ENCODE measurements at regions not wholly inside any gene's neighbourhood (a gene's known extent, or its start where the extent isn't known, plus 50 kb on each side); places are given as distances from the start of the nearest gene placed in this dataset.
"Not testable (repeated sequence)": the region's sequence is repeated elsewhere in the genome, so short reads cannot be mapped to it uniquely, and the experiment has no call there.

- peak; percentile 8 for DNase-seq (ENCODE audit: low read depth)
- TF ChIP-seq CTCF (IDR thresholded peaks at IDR 0.05; ENCODE audit: insufficient read depth, low read length), result no peak
- H3K4me3 ChIP-seq (ENCODE audit: low read depth, low read length), result no peak overlapping the region
Observed at GRCh38 chr16:65254144-65254543, 132.3 kb upstream of the CDH11 start.

GRCh38 chr16:65249768-65250167 is 127.9 kb upstream of the CDH11 start:
- no peak for TF ChIP-seq CTCF (IDR thresholded peaks at IDR 0.05; ENCODE audit: insufficient read depth, low read length)
- DNase-seq (ENCODE audit: low read depth), result peak; percentile 95

GRCh38 chr16:65244787-65245186 is 122.9 kb upstream of the CDH11 start:
- no peak overlapping the region for H3K4me3 ChIP-seq (ENCODE audit: low read depth, low read length)
- DNase-seq (ENCODE audit: low read depth), result peak; percentile 4
- TF ChIP-seq CTCF (IDR thresholded peaks at IDR 0.05; ENCODE audit: insufficient read depth, low read length), result no peak

More at GRCh38 chr16:65249768-65250167, 127.9 kb upstream of the CDH11 start:
- H3K4me3 ChIP-seq (ENCODE audit: low read depth, low read length), result no peak overlapping the region

GRCh38 chr16:65235339-65236177 is 113.7 kb upstream of the CDH11 start:
- TF ChIP-seq CTCF (IDR thresholded peaks at IDR 0.05; ENCODE audit: insufficient read depth, low read length), result no peak
- no peak overlapping the region for H3K4me3 ChIP-seq (ENCODE audit: low read depth, low read length)
- no peak for DNase-seq (ENCODE audit: low read depth)

GRCh38 chr16:65234721-65235320 is 113.0 kb upstream of the CDH11 start:
- DNase-seq (ENCODE audit: low read depth); H3K4me3 ChIP-seq (ENCODE audit: low read depth, low read length): not testable (repeated sequence)

GRCh38 chr16:65229191-65229662 is 107.4 kb upstream of the CDH11 start:
- DNase-seq (ENCODE audit: low read depth), result peak; percentile 37
- no peak overlapping the region for H3K4me3 ChIP-seq (ENCODE audit: low read depth, low read length)
- no peak for TF ChIP-seq CTCF (IDR thresholded peaks at IDR 0.05; ENCODE audit: insufficient read depth, low read length)

GRCh38 chr16:65227150-65227835 is 105.4 kb upstream of the CDH11 start:
- H3K4me3 ChIP-seq (ENCODE audit: low read depth, low read length), result no peak overlapping the region
- TF ChIP-seq CTCF (IDR thresholded peaks at IDR 0.05; ENCODE audit: insufficient read depth, low read length), result no peak
- DNase-seq (ENCODE audit: low read depth), result no peak

All from fibroblast of the aortic adventitia (primary cell).